G401.6 (cell line): ENCODE measurements at regions not wholly inside any gene's neighbourhood (a gene's known extent, or its start where the extent isn't known, plus 50 kb on each side); places are given as distances from the start of the nearest gene placed in this dataset.
"Not testable (repeated sequence)": the region's sequence is repeated elsewhere in the genome, so short reads cannot be mapped to it uniquely, and the experiment has no call there.

ENCODE experiments used
- FAIRE-seq: peaks from 2 replicates; lab custom pipeline; 2012; peaks lifted over from hg19 to GRCh38; lab: Jason Lieb, UNC

- no peak for FAIRE-seq
Observed at GRCh38 chr1:30378991-30379581, 344.3 kb downstream of the MATN1 start.

DNA sequence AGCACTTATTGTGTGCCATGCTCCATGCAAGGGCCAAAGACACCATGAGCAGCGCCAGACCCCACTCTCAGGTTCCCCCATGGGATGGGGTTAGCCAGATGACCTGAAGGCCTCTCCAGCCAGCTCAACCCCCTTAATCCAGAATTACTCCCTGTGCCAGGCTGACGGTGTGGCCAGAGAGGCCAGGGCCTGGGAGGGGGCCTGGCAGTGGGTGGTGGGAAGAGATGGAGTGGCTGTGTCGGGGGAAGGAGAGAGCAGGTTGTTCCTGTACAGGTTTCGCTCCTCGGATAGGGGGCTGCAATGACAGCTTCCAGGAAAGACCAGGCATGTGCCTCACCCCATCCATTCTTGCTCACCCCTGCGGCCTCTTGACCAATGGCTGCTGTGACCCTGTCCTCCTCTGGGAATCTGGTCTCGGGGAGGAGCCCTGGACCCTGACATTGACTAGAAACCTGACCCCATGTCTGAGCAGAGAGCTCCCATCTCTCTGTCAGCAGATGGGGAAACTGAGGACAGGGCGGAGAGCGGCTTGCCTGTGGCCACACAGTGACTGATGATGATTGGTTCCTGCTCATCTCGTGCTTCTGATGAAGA lies 345.3 kb downstream of the MATN1 start:
- FAIRE-seq, result no peak

- no peak for FAIRE-seq
Observed at GRCh38 chr1:30377230-30378002, 346.0 kb downstream of the MATN1 start.

DNA sequence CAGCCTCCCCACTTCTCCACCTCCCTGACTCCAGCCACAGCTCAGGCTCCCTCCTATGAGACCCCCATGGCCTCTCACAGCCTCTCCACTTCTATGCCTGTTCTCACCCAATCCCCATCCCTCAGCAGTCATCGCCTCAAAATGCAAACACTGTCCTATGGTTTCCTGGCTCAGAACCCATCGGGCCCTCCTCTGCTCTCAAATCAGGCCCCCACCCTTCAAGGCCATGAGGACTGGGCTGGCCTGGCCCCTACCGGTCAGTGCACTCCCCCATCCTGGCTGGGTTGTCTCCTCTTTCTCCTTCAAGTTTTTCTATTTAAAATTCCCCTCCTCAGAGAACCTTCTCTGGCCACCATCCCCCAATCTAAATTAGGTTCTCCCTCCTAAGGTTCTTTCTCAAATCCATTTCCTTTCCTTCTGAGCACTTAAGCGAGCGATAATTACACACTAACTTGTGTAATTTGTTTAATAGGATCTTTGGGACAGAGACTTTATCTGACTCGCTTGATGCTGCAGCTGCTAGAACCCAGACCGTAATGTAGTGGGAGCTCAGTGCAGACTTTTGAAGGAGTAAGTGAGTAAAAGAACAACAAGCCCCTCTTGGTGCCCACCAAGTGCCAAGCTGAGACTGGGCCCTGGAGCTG lies 347.2 kb downstream of the MATN1 start:
- FAIRE-seq, result no peak

- FAIRE-seq, result no peak
Observed at GRCh38 chr1:30375156-30375555, 348.2 kb downstream of the MATN1 start.

- no peak for FAIRE-seq
Observed at GRCh38 chr1:30374400-30375070, 348.9 kb downstream of the MATN1 start.

DNA sequence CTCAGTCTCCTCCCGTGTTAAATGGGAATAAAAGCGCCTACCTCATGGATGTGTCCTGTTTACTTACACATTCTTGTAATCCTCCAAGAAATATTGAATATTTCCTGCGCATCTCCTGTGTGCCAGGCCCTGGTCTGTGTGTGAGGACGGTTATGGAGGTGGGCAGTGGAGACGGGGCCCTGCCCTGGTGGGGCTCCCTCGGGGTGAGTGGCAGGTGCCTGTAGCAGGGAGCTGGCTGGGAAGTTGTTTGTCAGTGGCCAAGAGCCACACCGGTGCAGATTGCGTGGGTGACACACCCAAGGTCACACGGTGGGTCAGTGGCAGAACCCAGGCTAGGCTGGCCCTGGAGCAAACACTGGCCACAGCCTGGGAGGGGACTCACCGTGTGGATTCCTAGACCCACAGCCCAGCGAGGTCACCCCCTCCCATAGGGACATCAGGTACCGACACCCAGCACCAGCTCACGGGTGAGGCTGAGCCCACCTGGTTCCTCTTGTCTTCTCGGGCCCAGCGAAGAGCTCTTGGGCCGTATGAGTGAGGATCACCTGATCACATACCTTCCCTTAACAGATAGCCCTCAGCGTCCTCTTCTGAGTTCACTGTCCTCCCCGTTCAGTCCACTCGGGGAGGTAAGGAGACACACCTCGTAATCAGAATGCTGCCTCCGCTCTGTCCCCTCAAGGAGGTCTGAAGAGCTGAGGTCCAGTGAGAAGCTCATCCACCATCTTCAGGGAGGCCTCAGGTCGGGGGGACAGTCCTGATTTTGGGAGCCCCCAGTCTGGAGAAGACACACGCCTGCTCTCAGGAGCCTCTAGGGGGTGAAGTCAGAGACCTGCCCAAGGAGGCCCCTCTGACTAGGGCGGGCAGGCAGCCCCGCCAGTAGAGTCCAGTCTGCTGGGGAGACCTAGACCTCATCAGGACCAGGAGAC lies 349.6 kb downstream of the MATN1 start:
- FAIRE-seq, result no peak

- no peak for FAIRE-seq
Observed at GRCh38 chr1:30372792-30373433, 350.5 kb downstream of the MATN1 start.

DNA sequence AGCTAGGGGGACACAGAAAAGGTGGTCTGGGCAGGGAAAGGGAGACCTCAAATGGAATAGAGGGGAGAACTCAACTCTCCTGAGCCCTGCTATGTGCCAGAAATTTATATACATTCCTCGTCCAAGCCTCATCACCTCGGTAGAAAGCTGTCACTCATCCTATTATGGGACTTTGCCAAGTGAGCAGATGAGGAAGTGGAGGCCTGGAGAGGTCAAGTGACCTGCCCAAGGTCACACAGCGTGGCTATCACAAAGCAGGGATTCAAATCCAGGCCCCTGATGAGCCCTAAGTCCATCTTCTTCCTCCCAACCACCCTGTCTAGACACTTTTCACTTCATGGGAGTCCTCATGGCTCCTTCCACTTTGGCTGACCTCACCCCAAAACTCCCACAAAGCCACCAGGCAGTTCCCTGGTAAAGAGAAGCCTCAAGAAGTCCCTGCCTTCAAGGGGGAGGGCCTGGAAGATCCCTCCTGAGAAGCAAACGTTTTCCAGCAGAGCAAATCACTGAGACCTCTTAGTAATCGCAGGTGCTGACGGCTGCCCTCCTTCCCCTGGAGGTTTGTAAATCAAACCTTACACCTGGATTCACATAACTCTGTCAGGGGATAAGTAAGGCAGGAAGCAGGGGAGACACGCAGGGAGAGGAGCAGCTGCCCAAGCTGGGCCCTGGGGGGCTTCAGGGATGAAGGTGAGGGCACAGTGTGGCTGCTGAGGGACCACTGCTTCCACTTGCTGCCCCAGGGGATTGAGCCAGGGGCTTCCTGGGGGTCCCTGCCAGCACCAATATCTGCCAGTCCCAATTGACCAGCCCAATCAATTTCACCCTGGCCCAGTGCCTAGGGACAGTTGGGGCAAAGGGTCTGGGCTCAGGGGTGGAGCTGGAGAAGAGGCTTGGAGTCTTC lies 351.2 kb downstream of the MATN1 start:
- no peak for FAIRE-seq

DNA sequence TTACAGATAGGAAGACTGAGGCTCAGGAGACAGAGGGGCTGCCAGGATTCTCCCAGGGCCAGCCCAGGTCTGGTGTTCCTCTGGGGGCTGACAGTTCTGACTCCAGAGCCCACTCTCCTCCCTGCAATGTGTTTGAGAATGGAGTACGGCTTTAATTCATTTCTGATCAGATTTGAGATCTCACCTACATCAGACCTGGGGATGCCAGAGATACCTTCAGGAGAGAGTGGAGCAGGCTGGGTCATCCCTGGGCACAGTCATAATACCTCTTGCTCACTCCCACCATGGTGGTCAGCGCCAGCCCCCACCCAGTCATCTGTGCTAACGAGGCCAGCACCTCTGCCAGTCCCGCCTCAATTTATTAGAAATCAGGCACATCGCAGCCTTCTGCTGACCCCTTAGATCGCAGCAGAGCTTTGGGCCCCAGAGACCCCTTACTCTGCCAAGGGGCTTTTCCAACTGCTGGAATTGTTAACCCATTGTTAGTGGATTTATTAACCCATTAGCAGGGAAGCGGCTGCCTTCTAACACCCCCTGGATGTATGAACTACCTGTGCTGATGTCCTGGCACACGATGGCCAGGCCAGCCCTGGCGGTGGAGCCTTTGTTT lies 352.1 kb downstream of the MATN1 start:
- FAIRE-seq, result no peak

DNA sequence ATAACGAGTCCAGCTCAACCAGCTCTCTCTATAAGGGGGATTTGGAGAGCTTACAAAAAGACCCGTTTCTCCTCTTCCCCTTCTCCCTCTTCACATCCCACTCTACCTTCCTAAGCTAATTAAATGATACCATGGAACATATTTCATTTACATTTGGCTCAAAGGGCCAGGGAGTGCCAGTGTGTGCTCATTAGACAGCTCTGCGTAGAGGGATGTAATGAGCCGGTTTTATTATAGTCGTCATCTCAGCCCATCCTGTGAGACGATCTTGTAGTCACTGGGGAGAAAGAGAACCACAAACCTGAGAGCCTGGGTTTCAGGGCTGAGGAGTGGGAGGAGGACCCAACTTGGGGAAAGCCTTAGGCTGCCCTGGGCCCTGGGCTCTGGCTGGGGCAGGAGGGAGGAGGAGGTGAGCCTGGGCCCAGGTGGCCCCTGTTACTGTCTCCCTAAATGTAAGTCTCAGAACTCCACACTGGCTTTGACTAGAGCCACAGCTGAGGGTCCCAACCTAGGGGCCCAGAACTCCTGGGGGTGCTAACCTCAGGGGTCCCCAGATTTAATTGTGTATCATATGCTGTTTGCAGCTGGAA lies 354.6 kb downstream of the MATN1 start:
- FAIRE-seq, result no peak

GRCh38 chr1:30366911-30367310 lies 356.5 kb downstream of the MATN1 start:
- no peak for FAIRE-seq

DNA sequence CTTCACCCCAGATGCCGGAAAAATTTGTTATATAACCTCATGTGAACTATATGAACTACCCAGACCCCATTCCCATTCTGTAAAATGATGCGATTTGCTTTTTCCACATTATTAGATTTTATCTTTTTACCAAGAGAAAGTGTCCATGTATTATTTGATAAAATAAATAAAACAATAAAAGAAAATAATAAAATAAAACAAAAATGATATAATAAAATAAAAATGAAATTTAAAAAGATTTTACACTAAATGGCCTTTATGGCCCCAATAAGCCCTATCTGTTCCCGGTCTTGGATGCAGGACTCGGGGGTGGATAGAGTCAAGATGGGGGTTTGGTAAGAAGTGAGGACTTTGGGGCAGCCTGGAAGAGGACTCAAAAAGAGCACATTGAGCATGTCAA lies 357.2 kb downstream of the MATN1 start:
- FAIRE-seq, result no peak

- FAIRE-seq, result no peak
Observed at GRCh38 chr1:30365596-30365995, 357.8 kb downstream of the MATN1 start.

- no peak for FAIRE-seq
Observed at GRCh38 chr1:30363031-30363430, 360.4 kb downstream of the MATN1 start.

DNA sequence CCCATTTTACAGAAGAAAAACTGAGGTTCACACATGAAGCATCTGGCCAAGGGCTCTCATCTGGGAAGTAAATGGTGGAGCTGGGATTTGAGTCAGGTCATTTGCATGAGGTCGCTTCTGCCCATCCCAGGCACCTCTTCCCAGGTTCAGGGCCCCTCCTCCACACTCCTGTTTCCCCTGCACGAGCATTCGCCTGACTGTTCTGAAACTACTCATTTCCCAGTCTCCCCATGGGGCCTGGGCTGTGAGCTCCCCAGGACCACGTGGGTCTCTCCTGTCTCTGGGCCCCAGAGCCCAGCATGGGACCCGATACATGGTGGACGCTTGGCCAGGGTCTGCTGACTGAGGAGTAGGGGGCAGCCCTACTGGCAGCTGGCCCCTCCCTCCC lies 360.8 kb downstream of the MATN1 start:
- FAIRE-seq, result no peak

GRCh38 chr1:30361890-30362602 lies 361.3 kb downstream of the MATN1 start:
- not testable (repeated sequence) for FAIRE-seq

GRCh38 chr1:30360753-30361152 lies 362.6 kb downstream of the MATN1 start:
- FAIRE-seq, result no peak
